ENCODE measurements at regions not wholly inside any gene's neighbourhood (a gene's known extent, or its start where the extent isn't known, plus 50 kb on each side); places are given as distances from the start of the nearest gene placed in this dataset.

DNA sequence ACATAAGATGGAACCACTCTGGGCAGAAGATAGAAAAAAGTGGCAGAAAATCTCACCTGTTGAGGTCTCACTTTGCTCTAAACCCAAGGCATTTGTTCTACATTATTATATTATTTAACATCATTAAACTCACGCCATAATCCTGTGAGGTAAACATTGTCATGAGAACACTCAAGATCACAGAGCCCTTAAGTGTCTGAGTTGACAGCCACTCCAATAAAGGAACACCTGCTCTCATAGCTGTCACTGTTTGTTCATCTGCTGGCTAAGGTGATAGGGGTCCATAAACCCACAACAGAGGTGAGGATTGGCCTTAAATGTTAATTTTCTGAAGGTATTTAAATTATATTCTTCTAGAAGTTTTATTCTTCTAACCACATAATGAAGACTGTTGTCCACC is 439.7 kb downstream of the RIT2 start:
- TF ChIP-seq, protein P1, sequence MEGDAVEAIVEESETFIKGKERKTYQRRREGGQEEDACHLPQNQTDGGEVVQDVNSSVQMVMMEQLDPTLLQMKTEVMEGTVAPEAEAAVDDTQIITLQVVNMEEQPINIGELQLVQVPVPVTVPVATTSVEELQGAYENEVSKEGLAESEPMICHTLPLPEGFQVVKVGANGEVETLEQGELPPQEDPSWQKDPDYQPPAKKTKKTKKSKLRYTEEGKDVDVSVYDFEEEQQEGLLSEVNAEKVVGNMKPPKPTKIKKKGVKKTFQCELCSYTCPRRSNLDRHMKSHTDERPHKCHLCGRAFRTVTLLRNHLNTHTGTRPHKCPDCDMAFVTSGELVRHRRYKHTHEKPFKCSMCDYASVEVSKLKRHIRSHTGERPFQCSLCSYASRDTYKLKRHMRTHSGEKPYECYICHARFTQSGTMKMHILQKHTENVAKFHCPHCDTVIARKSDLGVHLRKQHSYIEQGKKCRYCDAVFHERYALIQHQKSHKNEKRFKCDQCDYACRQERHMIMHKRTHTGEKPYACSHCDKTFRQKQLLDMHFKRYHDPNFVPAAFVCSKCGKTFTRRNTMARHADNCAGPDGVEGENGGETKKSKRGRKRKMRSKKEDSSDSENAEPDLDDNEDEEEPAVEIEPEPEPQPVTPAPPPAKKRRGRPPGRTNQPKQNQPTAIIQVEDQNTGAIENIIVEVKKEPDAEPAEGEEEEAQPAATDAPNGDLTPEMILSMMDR (optimal IDR thresholded peaks at IDR 0.05 in 1 of 3, IDR thresholded peaks at IDR 0.05 in 1 of 3, conservative IDR thresholded peaks at IDR 0.05 in 1 of 3; ENCODE audit: extremely low read depth in 1 of 3, insufficient read depth in 2 of 3, low read length in 3 of 3) = no peak
- TF ChIP-seq EZH2 (IDR thresholded peaks at IDR 0.05; ENCODE audit: low read length) = no peak
